ENCODE measurements at regions not wholly inside any gene's neighbourhood (a gene's known extent, or its start where the extent isn't known, plus 50 kb on each side); places are given as distances from the start of the nearest gene placed in this dataset.

DNA sequence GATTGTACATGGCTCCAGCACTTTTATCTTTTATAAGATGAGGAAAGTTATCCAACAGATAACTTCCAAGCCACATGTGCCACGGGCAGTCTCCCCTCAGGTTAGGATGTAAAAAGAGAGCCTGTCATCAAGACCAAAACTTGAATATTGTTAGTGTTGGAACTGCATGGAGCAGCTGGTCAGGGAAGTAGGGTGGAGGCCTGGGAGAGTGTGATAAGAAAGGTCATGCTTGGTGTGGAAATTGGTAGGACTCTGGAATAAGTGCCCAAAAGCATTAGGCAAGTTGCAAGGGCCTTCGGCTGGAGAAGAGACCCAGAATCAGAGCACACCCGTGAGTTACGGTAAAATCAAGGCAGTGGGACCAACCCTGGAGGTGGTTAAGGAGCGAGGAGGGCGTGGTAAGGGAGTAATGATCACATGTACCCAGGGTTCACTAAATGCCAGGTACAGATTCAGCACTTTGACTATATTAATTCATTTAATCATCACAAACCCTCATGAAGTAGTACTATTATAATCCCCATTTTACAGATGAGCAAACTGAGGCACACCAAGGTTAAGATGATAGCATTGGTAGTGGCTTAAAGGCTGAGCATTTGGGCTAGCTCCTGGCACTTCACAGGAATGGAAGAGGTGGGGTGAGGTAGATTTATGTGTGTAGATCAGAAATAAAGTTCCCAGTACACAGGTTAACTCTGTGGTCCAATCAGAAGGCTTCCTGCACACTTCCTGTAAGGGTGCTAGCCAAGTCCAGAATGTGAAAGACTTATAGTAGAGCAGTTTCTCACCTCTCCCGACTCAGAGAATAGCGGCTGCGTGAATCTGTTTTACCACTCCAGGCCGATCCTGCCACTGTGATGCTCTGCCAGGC, 96.5 kb upstream of the ZNF608 start:
- BruUV-seq (replicated peaks) = no TSS peak
- no peaks in the 10 kb centered on the region for H3K9me3 ChIP-seq (ENCODE audit: low read length)
- H3K36me3 ChIP-seq (ENCODE audit: insufficient read depth, low read length) = no peaks in the 10 kb centered on the region
- TF ChIP-seq, protein P1, sequence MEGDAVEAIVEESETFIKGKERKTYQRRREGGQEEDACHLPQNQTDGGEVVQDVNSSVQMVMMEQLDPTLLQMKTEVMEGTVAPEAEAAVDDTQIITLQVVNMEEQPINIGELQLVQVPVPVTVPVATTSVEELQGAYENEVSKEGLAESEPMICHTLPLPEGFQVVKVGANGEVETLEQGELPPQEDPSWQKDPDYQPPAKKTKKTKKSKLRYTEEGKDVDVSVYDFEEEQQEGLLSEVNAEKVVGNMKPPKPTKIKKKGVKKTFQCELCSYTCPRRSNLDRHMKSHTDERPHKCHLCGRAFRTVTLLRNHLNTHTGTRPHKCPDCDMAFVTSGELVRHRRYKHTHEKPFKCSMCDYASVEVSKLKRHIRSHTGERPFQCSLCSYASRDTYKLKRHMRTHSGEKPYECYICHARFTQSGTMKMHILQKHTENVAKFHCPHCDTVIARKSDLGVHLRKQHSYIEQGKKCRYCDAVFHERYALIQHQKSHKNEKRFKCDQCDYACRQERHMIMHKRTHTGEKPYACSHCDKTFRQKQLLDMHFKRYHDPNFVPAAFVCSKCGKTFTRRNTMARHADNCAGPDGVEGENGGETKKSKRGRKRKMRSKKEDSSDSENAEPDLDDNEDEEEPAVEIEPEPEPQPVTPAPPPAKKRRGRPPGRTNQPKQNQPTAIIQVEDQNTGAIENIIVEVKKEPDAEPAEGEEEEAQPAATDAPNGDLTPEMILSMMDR (conservative IDR thresholded peaks at IDR 0.05; ENCODE audit: low read length) = no peak
- no peak for TF ChIP-seq EZH2phosphoT487 (IDR thresholded peaks at IDR 0.05; ENCODE audit: borderline replicate concordance, low read depth, low read length)
- no peak overlapping the region for H3K27ac ChIP-seq (ENCODE audit: low read depth, low read length, poor library complexity, severe bottlenecking)
- ChIA-PET CTCF (ENCODE audit: unreplicated experiment) (no interaction called here), POLR2A (interaction anchor here (0.6 to 1.0 kb wide), 6 partner anchors 9 to 144 kb away, joined by 3 to 4 read pairs (median 3); no protein-coding TSS in a partner anchor)
- no peaks in the 10 kb centered on the region for H3K4me1 ChIP-seq (ENCODE audit: insufficient read depth, low read length, poor library complexity, severe bottlenecking)
- no peak for DNase-seq (ENCODE audit: low spot score)
- no peaks in the 10 kb centered on the region for H4K20me1 ChIP-seq (ENCODE audit: insufficient read depth, low read length)
- H3K9me2 ChIP-seq (ENCODE audit: insufficient read depth, low read length) = no peaks in the 10 kb centered on the region
- no peaks in the 10 kb centered on the region for H3K79me2 ChIP-seq (ENCODE audit: insufficient read depth, low read depth, low read length)
- H3K4me3 ChIP-seq (ENCODE audit: low read depth, low read length, poor library complexity, severe bottlenecking) = no peak overlapping the region
- intact Hi-C loops (cut with micrococcal nuclease; ENCODE audit: unreplicated experiment) = no loop called here
- no peak overlapping the region; the same call in 1 of the 2 replicates for H2AFZ ChIP-seq (ENCODE audit: low read length)
- no peak overlapping the region for H3K4me2 ChIP-seq (ENCODE audit: low read length)

DNA sequence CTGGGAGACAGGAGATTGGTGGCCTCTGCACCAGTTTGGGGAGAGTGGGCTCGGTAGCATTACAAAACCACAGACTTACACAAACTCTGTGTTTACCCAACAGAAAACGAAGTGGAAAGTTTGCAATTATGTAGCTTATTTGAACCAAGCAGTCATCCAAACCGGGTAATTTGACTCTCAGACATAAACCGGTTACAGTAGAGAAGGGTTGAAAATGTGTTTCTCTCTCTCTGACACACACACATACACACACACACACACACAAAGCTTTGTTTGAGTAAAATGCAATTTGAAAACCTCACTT, 97.1 kb upstream of the ZNF608 start:
- no peak overlapping the region for H3K4me3 ChIP-seq (ENCODE audit: low read depth, low read length, poor library complexity, severe bottlenecking)
- CTCF ChIA-PET (ENCODE audit: unreplicated experiment) = no interaction called here
- POLR2A ChIA-PET = interaction anchor here (0.6 to 1.0 kb wide), 4 partner anchors 10 to 144 kb away, joined by 3 to 4 read pairs (median 4); no protein-coding TSS in a partner anchor

More for the DNA sequence above, 97.1 kb upstream of the ZNF608 start:
- TF ChIP-seq, protein P1 (conservative IDR thresholded peaks at IDR 0.05; ENCODE audit: low read length) = no peak
- TF ChIP-seq EZH2phosphoT487 (IDR thresholded peaks at IDR 0.05; ENCODE audit: borderline replicate concordance, low read depth, low read length) = no peak
- H3K9me2 ChIP-seq (ENCODE audit: insufficient read depth, low read length) = no peaks in the 10 kb centered on the region
- no peaks in the 10 kb centered on the region for H3K36me3 ChIP-seq (ENCODE audit: insufficient read depth, low read length)
- BruUV-seq (replicated peaks) = no TSS peak
- no peak overlapping the region for H3K27ac ChIP-seq (ENCODE audit: low read depth, low read length, poor library complexity, severe bottlenecking)
- H3K9me3 ChIP-seq (ENCODE audit: low read length) = no peaks in the 10 kb centered on the region
- no peak for DNase-seq (ENCODE audit: low spot score)
- no peaks in the 10 kb centered on the region for H4K20me1 ChIP-seq (ENCODE audit: insufficient read depth, low read length)
- no peaks in the 10 kb centered on the region for H3K4me1 ChIP-seq (ENCODE audit: insufficient read depth, low read length, poor library complexity, severe bottlenecking)
- no peaks in the 10 kb centered on the region for H3K79me2 ChIP-seq (ENCODE audit: insufficient read depth, low read depth, low read length)
- no peak overlapping the region; the same call in 1 of the 2 replicates for H2AFZ ChIP-seq (ENCODE audit: low read length)
- intact Hi-C loops (cut with micrococcal nuclease; ENCODE audit: unreplicated experiment) = no loop called here
- H3K4me2 ChIP-seq (ENCODE audit: low read length) = no peak overlapping the region
